RWPE1 (cell line): ENCODE measurements at regions not wholly inside any gene's neighbourhood (a gene's known extent, or its start where the extent isn't known, plus 50 kb on each side); places are given as distances from the start of the nearest gene placed in this dataset.

Source experiments
- CTCF ChIA-PET: fragments of 350-600 bp; sonication (Branson Sonifier 250); formaldehyde crosslinking; extraction: SDS; loops from one replicate; lab custom pipeline; 2021; lab: Yijun Ruan, JAX
- POLR2A ChIA-PET: fragments of 400-600 bp; formaldehyde crosslinking; extraction: SDS; loops from one replicate; lab custom pipeline; 2020; ENCODE audit warnings: antibody characterized with exemption; ENCODE audit not compliant: low non-redundant PET; lab: Yijun Ruan, JAX
- DNase-seq: peaks from one replicate; pipeline ENCODE4 v3.0.0; 2012; ENCODE audit warnings: low spot score
- H3K27ac ChIP-seq: fragments of 450-650 bp; 2 replicates; pipeline ENCODE4 v1.5.1; 2017
- TF ChIP-seq, protein P1 (sequence below): fragments of 450-650 bp; conservative IDR thresholded peaks from 2 replicates; pipeline ENCODE4 v1.5.1; 2017; ENCODE audit warnings: low read depth, mild to moderate bottlenecking

DNA sequence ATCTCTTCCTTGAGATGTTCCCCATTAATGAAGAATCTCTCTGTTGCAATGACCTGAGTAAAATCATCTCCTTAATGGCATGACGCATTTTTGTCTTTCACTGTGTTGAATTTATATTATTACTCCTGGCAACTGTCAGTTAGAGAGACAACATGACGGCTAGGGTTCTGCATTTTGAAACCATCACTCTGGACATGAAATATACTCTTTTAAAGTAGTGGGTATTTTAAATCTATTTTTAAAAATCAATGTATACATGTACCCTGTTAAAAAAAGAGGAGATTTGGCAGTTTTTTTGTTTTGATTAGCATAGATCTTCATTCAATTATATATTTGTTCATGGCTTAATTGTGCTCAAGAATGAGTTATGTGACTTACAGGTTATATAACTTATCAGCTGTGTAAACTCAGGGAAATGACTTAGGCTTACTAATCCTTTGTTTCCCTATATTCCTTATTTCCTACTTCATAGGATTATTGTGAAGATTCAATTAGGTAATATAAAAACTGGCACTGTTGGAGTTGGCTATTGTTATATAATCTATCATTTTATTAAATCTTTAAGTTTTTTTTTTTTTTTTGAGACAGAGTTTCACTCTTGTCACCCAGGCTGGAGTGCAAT is 632.0 kb upstream of the SPRY2 start:
- TF ChIP-seq, protein P1, sequence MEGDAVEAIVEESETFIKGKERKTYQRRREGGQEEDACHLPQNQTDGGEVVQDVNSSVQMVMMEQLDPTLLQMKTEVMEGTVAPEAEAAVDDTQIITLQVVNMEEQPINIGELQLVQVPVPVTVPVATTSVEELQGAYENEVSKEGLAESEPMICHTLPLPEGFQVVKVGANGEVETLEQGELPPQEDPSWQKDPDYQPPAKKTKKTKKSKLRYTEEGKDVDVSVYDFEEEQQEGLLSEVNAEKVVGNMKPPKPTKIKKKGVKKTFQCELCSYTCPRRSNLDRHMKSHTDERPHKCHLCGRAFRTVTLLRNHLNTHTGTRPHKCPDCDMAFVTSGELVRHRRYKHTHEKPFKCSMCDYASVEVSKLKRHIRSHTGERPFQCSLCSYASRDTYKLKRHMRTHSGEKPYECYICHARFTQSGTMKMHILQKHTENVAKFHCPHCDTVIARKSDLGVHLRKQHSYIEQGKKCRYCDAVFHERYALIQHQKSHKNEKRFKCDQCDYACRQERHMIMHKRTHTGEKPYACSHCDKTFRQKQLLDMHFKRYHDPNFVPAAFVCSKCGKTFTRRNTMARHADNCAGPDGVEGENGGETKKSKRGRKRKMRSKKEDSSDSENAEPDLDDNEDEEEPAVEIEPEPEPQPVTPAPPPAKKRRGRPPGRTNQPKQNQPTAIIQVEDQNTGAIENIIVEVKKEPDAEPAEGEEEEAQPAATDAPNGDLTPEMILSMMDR, result no peak
- CTCF ChIA-PET, result no interaction called here
- POLR2A ChIA-PET, result no interaction called here
- H3K27ac ChIP-seq, result no peak overlapping the region
- no peak for DNase-seq

DNA sequence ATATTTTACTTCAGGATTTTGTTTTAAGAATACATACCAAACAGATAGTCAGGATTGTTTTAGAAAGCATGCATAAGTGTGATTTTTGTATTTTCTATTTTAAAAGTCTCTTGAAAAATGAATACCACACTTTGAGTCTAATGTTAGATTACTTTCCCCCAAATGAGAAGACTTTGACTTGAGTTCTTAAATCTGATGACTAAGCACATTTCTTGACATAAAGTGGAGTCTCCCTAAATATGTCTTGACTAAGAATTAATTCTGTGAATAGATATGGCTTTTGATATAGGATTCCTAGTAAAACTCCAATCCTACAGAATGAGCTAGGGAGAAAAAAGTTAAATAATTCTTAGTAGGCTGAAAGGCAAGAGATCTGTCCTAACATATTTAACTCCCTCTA is 624.2 kb upstream of the SPRY2 start:
- H3K27ac ChIP-seq, result no peak overlapping the region
- TF ChIP-seq, protein P1, result no peak
- CTCF ChIA-PET, result no interaction called here
- POLR2A ChIA-PET, result no interaction called here
- DNase-seq, result no peak

DNA sequence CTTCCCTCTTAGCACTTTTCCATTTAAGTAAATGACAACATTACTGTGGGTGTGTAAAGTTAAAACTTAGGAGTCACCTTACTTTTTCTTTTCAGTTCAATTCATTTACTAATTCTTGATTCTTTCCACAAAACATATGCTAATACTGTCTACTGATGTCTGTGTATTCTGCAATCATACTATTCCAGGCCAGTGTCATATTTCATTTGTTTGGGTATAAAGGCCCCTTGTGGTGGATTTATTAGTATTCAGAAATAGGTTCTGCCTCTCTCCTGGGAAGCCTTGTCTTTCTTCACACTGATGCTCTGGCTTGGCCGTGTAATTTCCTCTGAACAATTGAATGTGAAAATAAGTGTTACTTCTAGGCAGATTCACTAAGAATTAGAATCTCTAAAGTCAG is 621.9 kb upstream of the SPRY2 start:
- ChIA-PET POLR2A (no interaction called here), CTCF (no interaction called here)
- H3K27ac ChIP-seq, result no peak overlapping the region
- TF ChIP-seq, protein P1, result no peak
- DNase-seq, result no peak

DNA sequence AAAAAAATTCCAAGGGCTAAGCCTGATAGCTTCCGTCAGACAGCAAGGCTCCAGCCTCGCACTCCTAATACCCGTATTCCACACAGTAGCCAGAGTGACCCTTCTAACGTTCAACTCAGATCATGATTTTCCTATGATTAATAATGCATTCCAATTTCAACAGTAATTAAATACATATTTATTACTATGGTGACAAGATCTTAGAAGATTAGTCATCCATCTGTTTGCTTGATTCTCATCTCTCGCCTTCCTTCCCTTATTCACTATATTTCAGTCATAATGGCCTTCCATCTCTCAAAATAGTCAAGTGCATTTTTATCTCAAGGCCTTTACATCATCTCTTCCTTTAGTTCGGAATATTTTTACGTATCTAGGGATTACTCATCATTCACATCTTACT is 621.2 kb upstream of the SPRY2 start:
- POLR2A ChIA-PET, result no interaction called here
- no peak for DNase-seq
- CTCF ChIA-PET, result no interaction called here

GRCh38 chr13:80957019-80957655 is 616.2 kb upstream of the SPRY2 start:
- TF ChIP-seq, protein P1, result no peak
- no peak overlapping the region for H3K27ac ChIP-seq
- ChIA-PET CTCF (interaction anchor here (0.7 kb wide), 1 partner anchor 1528 kb away, joined by 4 read pairs; no protein-coding TSS in a partner anchor), POLR2A (no interaction called here)
- DNase-seq, result no peak

More for the DNA sequence above, 621.2 kb upstream of the SPRY2 start:
- TF ChIP-seq, protein P1, result no peak
- no peak overlapping the region for H3K27ac ChIP-seq

- H3K27ac ChIP-seq, result no peak overlapping the region
- ChIA-PET POLR2A (no interaction called here), CTCF (interaction anchor here (0.5 kb wide), 1 partner anchor 14 kb away, joined by 3 read pairs; no protein-coding TSS in a partner anchor)
- TF ChIP-seq, protein P1, result no peak
- no peak for DNase-seq
Measured at GRCh38 chr13:80955501-80955900, 614.6 kb upstream of the SPRY2 start.
